Naive thymus-derived CD4-positive, alpha-beta T cell (primary cell): ENCODE measurements at regions not wholly inside any gene's neighbourhood (a gene's known extent, or its start where the extent isn't known, plus 50 kb on each side); places are given as distances from the start of the nearest gene placed in this dataset.

Experiments
- ATAC-seq: fragments of 150-1000 bp; cut with Tn5 transposase; 2 replicates; pipeline ENCODE4 v1.10.0; 2021; ENCODE audit warnings: mild to moderate bottlenecking, moderate library complexity
- CTCF ChIA-PET: fragments of 350-600 bp; sonication (Branson Sonifier 250); formaldehyde crosslinking; loops from one replicate; lab custom pipeline; 2021; ENCODE audit warnings: antibody characterized with exemption; lab: Charles Lee
- POLR2A ChIA-PET: fragments of 350-600 bp; sonication (Branson Sonifier 250); formaldehyde crosslinking; loops from one replicate; lab custom pipeline; 2021; ENCODE audit warnings: antibody characterized with exemption, inconsistent platforms; lab: Charles Lee
- DNase-seq, 9 donors: peaks; one replicate each; pipeline versions ENCODE4 v3.0.0 to v3.0.0-alpha.2; 2020 to 2022; ENCODE audit warnings: mixed read lengths in 1 of 9
- H3K27ac ChIP-seq: one replicate; pipeline ENCODE4 v1.7.0; 2013; ENCODE audit warnings: mild to moderate bottlenecking, low read depth, low read length, moderate library complexity
- H3K27me3 ChIP-seq, 2 donors: one replicate each; pipeline ENCODE4 v1.7.0; 2013; ENCODE audit warnings: low read length in 2 of 2, mild to moderate bottlenecking in 2 of 2, moderate library complexity in 2 of 2; ENCODE audit not compliant: control insufficient read depth in 2 of 2, insufficient read depth in 2 of 2
- H3K36me3 ChIP-seq, 3 experiments: 1 replicate in 2 of 3; 2 replicates in 1 of 3; pipeline ENCODE4 v1.7.0; 2013; ENCODE audit warnings: low read length in 3 of 3, mild to moderate bottlenecking in 3 of 3, moderate library complexity in 1 of 3; ENCODE audit not compliant: insufficient read depth in 3 of 3, control insufficient read depth in 2 of 3
- H3K4me1 ChIP-seq, 2 donors: one replicate each; pipeline ENCODE4 v1.7.0; 2013; ENCODE audit warnings: low read length in 2 of 2, mild to moderate bottlenecking in 2 of 2, moderate library complexity in 1 of 2; ENCODE audit not compliant: control insufficient read depth in 2 of 2, insufficient read depth in 2 of 2
- H3K4me3 ChIP-seq: 2 replicates; pipeline ENCODE4 v1.7.0; 2013; ENCODE audit warnings: mild to moderate bottlenecking, low read length
- H3K9me3 ChIP-seq, 3 experiments: 1 replicate in 2 of 3; 2 replicates in 1 of 3; pipeline ENCODE4 v1.7.0; 2013; ENCODE audit warnings: low read length in 3 of 3; ENCODE audit not compliant: control insufficient read depth in 2 of 3
- H3K27ac Mint-ChIP-seq, 9 donors: one replicate each; pipeline ENCODE4 v1.8.0; 2020 to 2022; ENCODE audit warnings: mixed read lengths in 9 of 9, mild to moderate bottlenecking in 8 of 9, moderate library complexity in 5 of 9, inconsistent platforms in 2 of 9
- H3K27me3 Mint-ChIP-seq, 5 donors: one replicate each; pipeline ENCODE4 v1.8.0; 2021 to 2022; ENCODE audit warnings: mixed read lengths in 5 of 5, mild to moderate bottlenecking in 1 of 5
- H3K36me3 Mint-ChIP-seq, 5 donors: one replicate each; pipeline ENCODE4 v1.8.0; 2020 to 2022; ENCODE audit warnings: mixed read lengths in 5 of 5, mild to moderate bottlenecking in 3 of 5, inconsistent platforms in 1 of 5
- H3K4me1 Mint-ChIP-seq, 7 donors: one replicate each; pipeline ENCODE4 v1.8.0; 2020 to 2022; ENCODE audit warnings: mixed read lengths in 7 of 7, mild to moderate bottlenecking in 3 of 7, inconsistent platforms in 1 of 7
- H3K4me3 Mint-ChIP-seq, 10 donors: one replicate each; pipeline ENCODE4 v1.8.0; 2020 to 2022; ENCODE audit warnings: mild to moderate bottlenecking in 10 of 10, mixed read lengths in 10 of 10, moderate library complexity in 6 of 10, inconsistent platforms in 2 of 10
- H3K9me3 Mint-ChIP-seq, 11 donors: one replicate each; pipeline ENCODE4 v1.8.0; 2020 to 2022; ENCODE audit warnings: mixed read lengths in 11 of 11, mild to moderate bottlenecking in 4 of 11, inconsistent platforms in 1 of 11, moderate library complexity in 1 of 11
- intact Hi-C, 2 donors: fragments of 100-400 bp; cut with micrococcal nuclease; formaldehyde crosslinking; loops; one replicate each; pipeline ENCODE4 v1.15.1; 2023

GRCh38 chrX:15098505-15098904 lies 171.4 kb downstream of the ASB9 start:
- intact Hi-C loops, result no loop called here
- Histone ChIP-seq H3K4me1 (no peaks in the 10 kb centered on the region), H3K4me3 (no peak overlapping the region), H3K36me3 (no peaks in the 10 kb centered on the region), H3K9me3 (no peaks in the 10 kb centered on the region), H3K27ac (no peak overlapping the region), H3K27me3 (no peaks in the 10 kb centered on the region)
- ChIA-PET POLR2A (no interaction called here), CTCF (no interaction called here)
- Mint-ChIP-seq H3K4me3 (no peak overlapping the region), H3K36me3 (no peaks in the 10 kb centered on the region), H3K9me3 (peaks cover 0 to 3% (median 0%) of the 10 kb centered on the region in 11 donors), H3K27ac (no peak overlapping the region), H3K27me3 (peaks cover 0 to under 1% (median 0%) of the 10 kb centered on the region in 5 donors), H3K4me1 (peaks cover 0 to 2% (median 0%) of the 10 kb centered on the region in 7 donors)
- ATAC-seq (no peak), DNase-seq (no peak)

- no peak overlapping the region for H3K27ac Mint-ChIP-seq
- H3K4me3 ChIP-seq, result no peak overlapping the region
- no peaks in the 10 kb centered on the region for H3K9me3 ChIP-seq
- intact Hi-C loops, result no loop called here
- no peaks in the 10 kb centered on the region for H3K4me1 ChIP-seq
- no peaks in the 10 kb centered on the region for H3K27me3 Mint-ChIP-seq
- ATAC-seq (no peak), DNase-seq (no peak)
- H3K9me3 Mint-ChIP-seq, result peaks cover 0 to 5% (median 0%) of the 10 kb centered on the region in 11 donors
- no peaks in the 10 kb centered on the region for H3K4me1 Mint-ChIP-seq
- no peaks in the 10 kb centered on the region for H3K27me3 ChIP-seq
- ChIA-PET POLR2A (no interaction called here), CTCF (no interaction called here)
- no peak overlapping the region for H3K27ac ChIP-seq
- no peak overlapping the region for H3K4me3 Mint-ChIP-seq
- no peaks in the 10 kb centered on the region for H3K36me3 Mint-ChIP-seq
- H3K36me3 ChIP-seq, result no peaks in the 10 kb centered on the region
These were observed 182.1 kb downstream of the ASB9 start for GRCh38 chrX:15087747-15088146.

DNA sequence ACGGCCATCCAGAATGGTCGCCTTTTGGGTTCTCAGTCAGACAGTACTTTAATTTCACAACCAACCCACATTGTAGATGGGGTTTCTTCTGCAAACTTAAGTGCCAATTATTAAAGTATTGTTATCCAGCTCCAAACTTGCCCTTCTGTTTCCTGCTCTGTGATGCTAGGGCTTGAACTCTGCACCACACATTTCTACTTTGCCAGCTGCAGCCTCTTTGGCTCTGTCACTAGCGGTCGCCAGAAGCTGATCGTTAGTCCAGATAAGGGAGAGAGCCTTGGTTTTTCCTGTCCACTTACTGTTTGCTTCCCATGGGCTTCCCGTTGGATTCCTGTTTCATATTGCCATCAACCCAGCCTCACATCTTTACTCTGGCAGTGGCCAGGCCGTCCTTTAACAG lies 196.6 kb downstream of the ASB9 start:
- Histone ChIP-seq H3K36me3 (no peaks in the 10 kb centered on the region), H3K27ac (no peak overlapping the region), H3K4me3 (no peak overlapping the region), H3K27me3 (no peaks in the 10 kb centered on the region), H3K4me1 (no peaks in the 10 kb centered on the region), H3K9me3 (no peaks in the 10 kb centered on the region)
- CTCF ChIA-PET, result no interaction called here
- Mint-ChIP-seq H3K27me3 (peaks cover 0 to 14% (median 4%) of the 10 kb centered on the region in 5 donors), H3K27ac (no peak overlapping the region), H3K36me3 (no peaks in the 10 kb centered on the region), H3K4me3 (no peak overlapping the region), H3K9me3 (peaks cover 0 to 3% (median 0%) of the 10 kb centered on the region in 11 donors), H3K4me1 (peaks cover 0 to 2% (median 0%) of the 10 kb centered on the region in 7 donors)
- no peak for DNase-seq
- POLR2A ChIA-PET, result no interaction called here
- no peak for ATAC-seq
- intact Hi-C loops, result no loop called here

- Histone ChIP-seq H3K36me3 (no peaks in the 10 kb centered on the region), H3K9me3 (no peaks in the 10 kb centered on the region), H3K4me3 (no peak overlapping the region), H3K27ac (no peak overlapping the region), H3K27me3 (no peaks in the 10 kb centered on the region), H3K4me1 (no peaks in the 10 kb centered on the region)
- Mint-ChIP-seq H3K27ac (no peak overlapping the region), H3K27me3 (peaks cover 0 to 14% (median 4%) of the 10 kb centered on the region in 5 donors), H3K36me3 (no peaks in the 10 kb centered on the region), H3K9me3 (peaks cover 0 to 3% (median 0%) of the 10 kb centered on the region in 11 donors), H3K4me1 (peaks cover 0 to 2% (median 0%) of the 10 kb centered on the region in 7 donors), H3K4me3 (no peak overlapping the region)
- DNase-seq (no peak), ATAC-seq (no peak)
- CTCF ChIA-PET, result no interaction called here
- POLR2A ChIA-PET, result no interaction called here
- intact Hi-C loops, result no loop called here
These were observed 197.0 kb downstream of the ASB9 start for GRCh38 chrX:15072880-15073279.

GRCh38 chrX:15072259-15072658 lies 197.6 kb downstream of the ASB9 start:
- Histone ChIP-seq H3K27ac (no peak overlapping the region), H3K27me3 (no peaks in the 10 kb centered on the region), H3K9me3 (no peaks in the 10 kb centered on the region), H3K4me3 (no peak overlapping the region), H3K4me1 (no peaks in the 10 kb centered on the region), H3K36me3 (no peaks in the 10 kb centered on the region)
- POLR2A ChIA-PET, result no interaction called here
- intact Hi-C loops, result no loop called here
- Mint-ChIP-seq H3K4me3 (no peak overlapping the region), H3K27ac (no peak overlapping the region), H3K27me3 (peaks cover 0 to 14% (median 4%) of the 10 kb centered on the region in 5 donors), H3K9me3 (peaks cover 0 to 3% (median 0%) of the 10 kb centered on the region in 11 donors), H3K36me3 (no peaks in the 10 kb centered on the region), H3K4me1 (peaks cover 0 to 2% (median 0%) of the 10 kb centered on the region in 7 donors)
- CTCF ChIA-PET, result no interaction called here
- no peak for ATAC-seq
- DNase-seq, result no peak

DNA sequence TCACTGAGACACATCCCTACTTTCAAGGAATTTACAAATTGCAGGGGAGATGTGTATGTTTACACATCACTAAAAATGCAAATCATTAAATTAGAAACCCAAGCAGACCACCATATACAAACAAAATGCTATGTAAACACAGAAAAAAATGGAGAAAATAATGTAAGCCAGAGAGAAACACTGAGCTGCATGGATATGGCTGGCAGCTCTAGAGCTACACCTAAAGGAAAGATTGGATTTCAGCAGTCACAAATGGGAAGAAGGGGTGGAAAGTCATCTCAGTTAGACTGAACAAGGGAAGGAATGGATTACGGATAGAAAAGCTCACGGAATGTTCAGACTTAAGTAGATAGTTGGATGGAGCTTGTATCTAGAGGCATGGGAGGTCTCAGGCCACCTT lies 186.3 kb downstream of the MOSPD2 start:
- Mint-ChIP-seq H3K36me3 (no peaks in the 10 kb centered on the region), H3K27ac (no peak overlapping the region), H3K4me3 (no peak overlapping the region), H3K4me1 (no peaks in the 10 kb centered on the region), H3K27me3 (peaks cover 0 to 8% (median 0%) of the 10 kb centered on the region in 5 donors), H3K9me3 (peaks cover 0 to 7% (median 0%) of the 10 kb centered on the region in 11 donors)
- no peaks in the 10 kb centered on the region for H3K4me1 ChIP-seq
- DNase-seq, result no peak
- ChIA-PET POLR2A (no interaction called here), CTCF (no interaction called here)
- no peak overlapping the region for H3K4me3 ChIP-seq
- H3K36me3 ChIP-seq, result no peaks in the 10 kb centered on the region
- intact Hi-C loops, result no loop called here
- H3K9me3 ChIP-seq, result no peaks in the 10 kb centered on the region
- no peak overlapping the region for H3K27ac ChIP-seq
- H3K27me3 ChIP-seq, result no peaks in the 10 kb centered on the region
- ATAC-seq, result no peak

- H3K36me3 Mint-ChIP-seq, result no peaks in the 10 kb centered on the region
- ATAC-seq (no peak), DNase-seq (no peak)
- no peaks in the 10 kb centered on the region for H3K9me3 ChIP-seq
- H3K27me3 ChIP-seq, result no peaks in the 10 kb centered on the region
- ChIA-PET POLR2A (no interaction called here), CTCF (no interaction called here)
- no peaks in the 10 kb centered on the region for H3K4me1 ChIP-seq
- H3K9me3 Mint-ChIP-seq, result peaks cover 0 to 6% (median 0%) of the 10 kb centered on the region in 11 donors
- no peaks in the 10 kb centered on the region for H3K4me1 Mint-ChIP-seq
- no peaks in the 10 kb centered on the region for H3K36me3 ChIP-seq
- no peak overlapping the region for H3K4me3 ChIP-seq
- H3K27me3 Mint-ChIP-seq, result peaks cover 0 to 5% (median 0%) of the 10 kb centered on the region in 5 donors
- H3K27ac ChIP-seq, result no peak overlapping the region
- intact Hi-C loops, result no loop called here
- H3K4me3 Mint-ChIP-seq, result no peak overlapping the region
- H3K27ac Mint-ChIP-seq, result no peak overlapping the region
These were observed 182.8 kb downstream of the MOSPD2 start for GRCh38 chrX:15056044-15056443.
